NCI-H748 (cell line): ENCODE measurements at regions not wholly inside any gene's neighbourhood (a gene's known extent, or its start where the extent isn't known, plus 50 kb on each side); places are given as distances from the start of the nearest gene placed in this dataset.

Source experiments
- DNase-seq: peaks from one replicate; lab custom pipeline; 2025; ENCODE audit not compliant: unreplicated experiment; lab: John Stamatoyannopoulos, UW

- no peak for DNase-seq
These were observed 216.8 kb upstream of the GPR26 start for GRCh38 chr10:123449234-123449962.

DNA sequence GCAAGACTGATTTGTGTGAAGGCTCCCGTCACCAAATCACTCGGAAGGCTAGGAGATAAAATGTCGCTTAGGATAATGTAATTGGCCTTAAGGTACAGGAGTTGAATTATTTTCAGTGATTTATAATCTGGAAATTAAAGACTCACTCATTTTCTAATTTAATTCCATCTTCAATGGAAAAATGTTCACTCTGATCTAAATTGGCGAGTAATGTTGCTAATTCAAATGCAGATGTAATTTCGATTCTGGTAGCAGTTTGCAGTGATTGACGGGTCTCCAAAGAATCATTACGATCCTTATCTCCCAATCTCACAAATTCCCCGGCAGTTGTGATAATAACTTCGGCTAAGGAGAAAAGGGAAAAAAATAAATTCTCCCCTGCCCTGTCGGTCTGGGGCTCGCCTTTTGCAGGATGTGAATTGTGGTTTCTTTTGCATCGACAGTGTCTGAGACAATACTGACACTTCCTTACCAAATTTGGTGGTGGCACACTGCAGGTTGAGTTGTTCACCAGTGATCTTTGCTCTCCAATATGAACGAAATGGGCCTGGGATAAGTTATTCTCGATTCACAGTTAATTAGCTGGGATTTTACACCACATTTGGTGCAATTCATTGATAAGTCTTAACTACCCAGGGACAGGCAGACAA, 215.1 kb upstream of the GPR26 start:
- DNase-seq: no peak

GRCh38 chr10:123451618-123452245, 214.4 kb upstream of the GPR26 start:
- DNase-seq: no peak

DNA sequence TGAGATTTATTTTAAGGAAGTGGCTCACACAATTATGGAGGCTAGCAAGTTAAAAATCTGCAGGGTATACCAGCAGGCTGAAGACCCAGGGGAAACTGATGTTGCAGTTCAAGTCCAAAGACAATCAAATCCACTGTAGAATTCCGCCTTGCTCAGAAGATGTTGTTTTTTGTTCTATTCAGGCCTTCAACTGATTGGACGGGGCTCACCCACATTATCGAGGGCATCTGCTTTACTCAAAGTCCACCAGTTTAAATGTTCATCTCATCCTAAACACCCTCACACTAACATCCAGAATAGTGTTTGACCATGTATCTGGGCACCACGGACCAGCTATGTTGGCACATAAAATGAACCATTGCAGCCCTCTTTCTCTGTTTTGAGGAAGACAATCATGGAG, 211.2 kb upstream of the GPR26 start:
- no peak for DNase-seq

DNA sequence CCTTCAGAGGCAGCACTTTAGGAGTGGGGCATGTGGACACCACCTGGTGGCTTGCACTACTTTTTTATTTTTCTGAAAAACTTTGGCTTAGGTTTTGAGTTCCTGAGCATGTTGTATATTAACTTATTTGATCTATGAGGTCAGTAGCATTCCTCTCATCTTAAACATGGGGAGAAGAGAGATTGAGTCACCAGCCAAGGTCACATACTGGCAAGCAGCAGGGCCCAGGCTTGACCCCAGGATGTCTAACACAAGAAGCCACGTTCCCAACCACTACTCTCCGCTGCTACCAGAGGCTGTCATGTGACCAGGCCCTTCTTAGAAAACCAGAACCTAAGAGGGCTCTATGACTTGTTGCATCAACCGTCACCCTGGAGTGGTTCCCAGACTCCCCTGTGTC, 210.3 kb upstream of the GPR26 start:
- DNase-seq: no peak

- DNase-seq: no peak
These were observed 207.2 kb upstream of the GPR26 start for GRCh38 chr10:123458933-123459332.

DNA sequence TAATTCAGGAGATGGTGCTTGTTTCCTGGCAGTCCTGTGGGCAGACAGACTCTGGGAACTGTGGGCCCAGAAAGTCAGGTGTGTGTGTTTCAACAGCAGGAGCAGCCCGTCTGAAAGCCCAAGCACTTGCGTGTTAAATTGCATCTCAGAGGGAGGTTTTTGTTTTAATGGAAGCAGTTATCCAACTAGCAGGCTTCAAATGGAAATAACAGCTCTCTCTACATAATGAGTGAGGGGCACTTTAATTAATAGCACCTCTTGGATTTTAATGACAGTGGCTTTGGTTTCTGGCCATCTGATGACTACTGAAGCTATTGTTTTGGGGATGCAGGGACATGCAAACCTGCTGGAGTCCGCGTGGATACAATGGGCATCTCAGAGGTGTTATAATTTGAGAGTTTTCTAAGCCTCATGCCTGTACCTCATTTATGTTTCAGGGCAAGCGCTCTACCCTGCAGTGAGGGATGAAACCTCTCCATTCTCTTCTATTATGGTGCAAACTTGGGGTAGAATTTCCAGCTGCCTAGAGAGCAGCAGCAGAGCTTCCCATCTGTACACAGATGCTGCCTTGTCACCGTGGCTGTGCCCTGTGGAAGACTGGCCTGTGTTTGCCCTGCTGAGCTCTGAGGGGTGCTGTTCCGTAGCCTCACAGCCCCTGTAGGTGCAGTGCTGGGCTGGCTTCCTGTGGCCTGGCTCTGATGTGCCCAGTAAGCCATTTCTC, 206.6 kb upstream of the GPR26 start:
- peak; percentile 76 for DNase-seq

DNA sequence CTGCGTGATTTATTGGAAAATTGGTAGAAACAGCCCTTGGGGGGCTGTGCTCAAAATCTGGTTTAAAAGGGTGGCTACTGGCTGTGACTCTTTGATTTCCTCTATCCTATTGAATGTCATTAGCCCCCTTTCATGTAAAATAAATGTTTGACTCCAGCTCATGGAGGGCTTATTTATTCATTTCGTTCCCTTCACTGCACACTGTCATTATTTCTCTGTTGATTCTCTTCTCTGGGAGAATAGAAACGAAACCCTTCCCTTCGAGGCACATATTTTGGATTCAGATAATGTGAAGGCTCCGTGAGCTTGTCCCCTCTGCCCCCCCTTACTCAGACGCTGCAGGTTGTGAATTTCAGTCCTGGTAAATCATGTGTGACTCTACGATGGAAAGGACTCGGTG, 203.9 kb upstream of the GPR26 start:
- DNase-seq: peak; percentile 46

DNA sequence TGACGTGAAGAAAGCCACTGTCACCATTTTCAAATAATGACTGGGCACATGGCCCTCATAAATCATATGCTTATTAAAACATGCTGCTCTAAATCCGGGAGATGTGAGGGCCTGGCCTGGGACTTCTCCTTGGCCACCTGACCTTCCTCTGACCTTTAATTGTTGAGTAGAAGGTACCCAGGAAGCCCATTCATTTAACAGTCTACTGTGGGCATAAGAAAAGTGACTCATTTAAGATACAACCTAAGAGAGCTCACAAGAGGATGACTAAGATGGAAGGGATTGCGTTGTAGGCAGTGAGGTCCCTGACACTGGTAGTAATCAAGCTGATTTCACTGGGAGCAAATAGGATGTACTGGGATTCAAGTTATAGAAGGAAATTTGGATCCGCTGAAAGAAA, 203.4 kb upstream of the GPR26 start:
- DNase-seq: no peak

- no peak for DNase-seq
These were observed 203.0 kb upstream of the GPR26 start for GRCh38 chr10:123463181-123463580.

- no peak for DNase-seq
These were observed 202.5 kb upstream of the GPR26 start for GRCh38 chr10:123463698-123464097.

DNA sequence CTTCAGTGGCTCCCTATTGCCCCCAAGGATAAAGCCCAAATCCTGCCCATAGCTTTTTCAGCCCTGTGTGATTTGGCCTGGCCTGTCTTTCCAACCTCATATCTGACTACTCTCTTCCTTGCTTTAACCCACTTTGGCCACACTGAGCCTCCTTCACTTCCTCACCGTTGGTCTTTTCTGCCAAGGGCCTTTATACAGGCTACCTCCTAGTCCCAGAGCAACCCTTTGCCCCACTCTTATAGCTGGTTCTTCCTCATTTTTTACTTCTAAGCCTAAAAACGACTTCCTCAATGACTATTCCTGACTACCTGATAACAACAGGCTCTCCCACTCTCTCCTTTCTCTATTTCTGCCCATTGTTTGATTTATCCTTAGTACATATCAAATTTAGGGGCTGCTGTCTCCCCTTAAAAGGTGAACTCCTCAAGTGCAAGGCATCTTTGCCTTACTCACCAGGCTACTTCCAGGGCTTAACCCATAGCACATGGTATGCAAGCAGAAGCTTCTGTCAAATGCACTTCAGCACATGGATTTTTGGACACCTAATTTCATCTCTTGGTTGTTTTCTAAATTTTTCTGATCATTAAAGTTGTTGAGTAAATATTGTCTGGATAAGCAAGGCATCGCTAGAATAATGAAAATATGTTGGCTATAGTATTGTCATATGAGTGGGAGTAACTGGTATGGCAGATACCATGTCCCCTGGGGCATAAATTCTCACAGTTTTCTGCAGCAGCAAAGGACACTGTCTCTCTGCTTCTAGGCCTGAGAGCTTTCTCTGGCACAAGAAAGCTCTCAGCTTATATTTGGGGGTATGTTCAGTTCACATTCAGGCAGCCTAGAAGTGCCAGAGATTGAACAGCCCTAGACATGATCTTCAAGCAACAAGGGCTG, 201.5 kb upstream of the GPR26 start:
- no peak for DNase-seq

- peak; percentile 93 for DNase-seq
These were observed 195.7 kb upstream of the GPR26 start for GRCh38 chr10:123470336-123470921.

GRCh38 chr10:123471811-123472210, 194.3 kb upstream of the GPR26 start:
- DNase-seq: no peak

GRCh38 chr10:123472606-123473005, 193.5 kb upstream of the GPR26 start:
- no peak for DNase-seq

DNA sequence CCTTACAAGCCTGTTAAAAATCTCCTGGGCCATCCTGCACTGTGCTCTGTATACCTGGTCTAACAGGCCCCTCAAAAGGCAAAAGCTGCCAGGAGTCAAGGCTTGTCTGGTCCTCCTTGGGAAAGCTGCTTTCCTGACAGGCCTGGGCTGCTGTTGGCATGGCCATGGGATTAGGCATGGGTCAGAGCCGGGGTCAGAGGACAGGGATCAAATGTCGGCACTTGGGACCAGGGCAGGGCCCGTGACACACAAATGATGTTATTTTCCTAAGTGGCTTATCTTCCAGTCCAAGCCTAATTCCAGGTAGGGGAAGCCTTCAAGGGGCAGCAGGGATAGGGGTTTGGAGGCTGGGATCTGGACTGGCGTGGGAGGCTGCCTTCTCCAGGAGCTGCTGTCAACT, 191.5 kb upstream of the GPR26 start:
- DNase-seq: no peak

- DNase-seq: no peak
These were observed 190.7 kb upstream of the GPR26 start for GRCh38 chr10:123475466-123475865.

- DNase-seq: no peak
These were observed 188.0 kb upstream of the GPR26 start for GRCh38 chr10:123478116-123478515.

- DNase-seq: peak; percentile 3
These were observed 186.5 kb upstream of the GPR26 start for GRCh38 chr10:123479640-123480039.

DNA sequence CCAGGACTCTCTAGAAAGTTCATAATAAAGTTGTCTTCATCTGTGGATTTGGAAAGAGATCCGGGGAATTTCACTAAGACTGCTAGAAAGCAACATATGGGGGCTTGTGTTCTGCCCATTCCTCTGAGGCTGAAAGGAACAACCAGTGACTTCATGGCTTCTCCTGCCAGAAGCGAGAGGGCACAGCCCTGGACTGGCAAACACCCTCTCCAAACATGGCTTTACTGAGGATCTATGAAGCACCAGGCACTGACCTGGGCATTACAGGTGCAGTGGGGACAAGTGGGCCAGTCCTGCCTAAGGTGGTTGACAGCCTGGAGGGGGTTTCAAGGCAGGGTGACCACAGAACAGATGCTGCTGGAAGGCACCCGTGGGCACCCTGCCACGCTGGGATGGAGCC, 185.8 kb upstream of the GPR26 start:
- no peak for DNase-seq
